HepG2 (cell line): ENCODE measurements at regions not wholly inside any gene's neighbourhood (a gene's known extent, or its start where the extent isn't known, plus 50 kb on each side); places are given as distances from the start of the nearest gene placed in this dataset.

Experiments used
- ATAC-seq: fragments of 200-7000 bp; cut with Tn5 transposase; 3 replicates; pipeline ENCODE4 v1.9.1; 2020; ENCODE audit warnings: mild to moderate bottlenecking, moderate library complexity
- BruUV-seq: library from RNA; stranded (reverse); fragments of 400-500 nt; replicated peaks from 2 replicates; lab custom pipeline; 2021; lab: Mats Ljungman, UMichigan
- CTCF ChIA-PET: fragments of 300-600 bp; formaldehyde crosslinking; extraction: SDS; loops from one replicate; lab custom pipeline; 2021; ENCODE audit warnings: low total read pairs, inconsistent platforms, low intra/inter-chr PET ratio; lab: Yijun Ruan, JAX
- POLR2A ChIA-PET: fragments of 350-600 bp; sonication (Branson Sonifier 250); formaldehyde crosslinking; loops from one replicate; lab custom pipeline; 2020; ENCODE audit warnings: antibody characterized with exemption, inconsistent platforms; lab: Yijun Ruan, JAX
- DNase-seq: peaks from one replicate; pipeline ENCODE4 v3.0.0-alpha.2; 2015; ENCODE audit warnings: low spot score
- FAIRE-seq: peaks from 3 replicates; lab custom pipeline; 2011; peaks lifted over from hg19 to GRCh38; lab: Jason Lieb, UNC
- H2AFZ ChIP-seq: one replicate; pipeline ENCODE4 v1.6.1; 2011; ENCODE audit warnings: low read length, inconsistent platforms
- H3K27ac ChIP-seq: fragments of 300-600 bp; 3 replicates; pipeline ENCODE4 v1.8.0; 2011; ENCODE audit warnings: mixed run types, mild to moderate bottlenecking, mixed read lengths, low read length, inconsistent platforms; ENCODE audit not compliant: insufficient read depth; ENCODE audit errors: extremely low read length
- H3K27me3 ChIP-seq, 2 experiments: fragments of 200-600 bp in 1 of 2; 2 replicates in 1 of 2; 3 replicates in 1 of 2; pipeline versions ENCODE4 v1.6.0 to v1.8.0; 2011; ENCODE audit warnings: low read length in 2 of 2, mild to moderate bottlenecking in 2 of 2, moderate library complexity in 2 of 2, inconsistent platforms in 1 of 2; ENCODE audit not compliant: insufficient read depth in 2 of 2, control insufficient read depth in 1 of 2
- H3K36me3 ChIP-seq, 2 experiments: fragments of 200-600 bp in 1 of 2; replicated peaks in 1 of 2; 2 replicates in 1 of 2; 3 replicates in 1 of 2; pipeline versions ENCODE4 v1.5.1 to v1.8.0; 2011; ENCODE audit warnings: low read length in 2 of 2, inconsistent platforms in 1 of 2; ENCODE audit not compliant: insufficient read depth in 2 of 2, control insufficient read depth in 1 of 2
- H3K4me1 ChIP-seq: 2 replicates; pipeline ENCODE4 v1.5.1; 2012; ENCODE audit warnings: low read length, inconsistent platforms; ENCODE audit not compliant: insufficient read depth
- H3K4me2 ChIP-seq: 2 replicates; pipeline ENCODE4 v1.6.0; 2011; ENCODE audit warnings: low read depth, low read length, inconsistent platforms
- H3K4me3 ChIP-seq, 3 experiments: fragments of 200-600 bp in 1 of 3; sonication (generic), shearing (Covaris generic) in 1 of 3; replicated peaks in 1 of 3; 2 replicates each; pipeline ENCODE4 v1.5.1; 2011 to 2016; ENCODE audit warnings: low read length in 3 of 3, inconsistent platforms in 2 of 3, low read depth in 2 of 3, mild to moderate bottlenecking in 2 of 3, control low read depth in 1 of 3, mixed read lengths in 1 of 3; ENCODE audit not compliant: insufficient read depth in 1 of 3
- H3K79me2 ChIP-seq: one replicate; pipeline ENCODE4 v1.6.1; 2011; ENCODE audit warnings: low read length, inconsistent platforms; ENCODE audit not compliant: insufficient read depth
- H3K9ac ChIP-seq: 2 replicates; pipeline ENCODE4 v1.6.0; 2011; ENCODE audit warnings: mild to moderate bottlenecking, low read depth, low read length, inconsistent platforms; ENCODE audit not compliant: insufficient read depth
- H3K9me3 ChIP-seq: 2 replicates; pipeline ENCODE4 v1.5.1; 2012; ENCODE audit warnings: mild to moderate bottlenecking, low read length
- H4K20me1 ChIP-seq: 2 replicates; pipeline ENCODE4 v1.6.0; 2011; ENCODE audit warnings: inconsistent platforms, mild to moderate bottlenecking, low read length, moderate library complexity; ENCODE audit not compliant: insufficient read depth
- SMAD9 ChIP-seq: sonication (generic); formaldehyde crosslinking; IDR thresholded peaks from 2 replicates; pipeline ENCODE4 v1.5.1; 2020; ENCODE audit warnings: mild to moderate bottlenecking, missing genetic modification reagents
- SMYD3 ChIP-seq: sonication (generic); formaldehyde crosslinking; IDR thresholded peaks from 2 replicates; pipeline ENCODE4 v1.8.1; 2023; ENCODE audit warnings: mild to moderate bottlenecking, missing genetic modification reagents
- ZBTB10 ChIP-seq: sonication (generic); formaldehyde crosslinking; IDR thresholded peaks from 2 replicates; pipeline ENCODE4 v1.4.0; 2020; ENCODE audit warnings: missing genetic modification reagents, borderline replicate concordance
- ZMYM3 ChIP-seq: sonication (generic); formaldehyde crosslinking; IDR thresholded peaks from 2 replicates; pipeline ENCODE4 v1.5.1; 2020; ENCODE audit warnings: mild to moderate bottlenecking, missing genetic modification reagents
- ZNF207 ChIP-seq: fragments of 450-650 bp; IDR thresholded peaks from 2 replicates; pipeline ENCODE4 v1.6.1; 2016; ENCODE audit warnings: antibody characterized with exemption, borderline replicate concordance
- ZNF496 ChIP-seq: sonication (generic); formaldehyde crosslinking; IDR thresholded peaks from 2 replicates; pipeline ENCODE4 v1.8.1; 2023; ENCODE audit warnings: mild to moderate bottlenecking, moderate library complexity, missing genetic modification reagents; ENCODE audit not compliant: insufficient replicate concordance
- ZNF501 ChIP-seq: sonication (generic); formaldehyde crosslinking; IDR thresholded peaks from 2 replicates; pipeline ENCODE4 v1.5.1; 2020; ENCODE audit warnings: mild to moderate bottlenecking, moderate library complexity, missing genetic modification reagents
- ZNF660 ChIP-seq: sonication (generic); formaldehyde crosslinking; IDR thresholded peaks from 2 replicates; pipeline ENCODE4 v1.5.1; 2020; ENCODE audit warnings: mild to moderate bottlenecking, low read depth, missing genetic modification reagents, borderline replicate concordance
- ZNF784 ChIP-seq: sonication (generic); formaldehyde crosslinking; IDR thresholded peaks from 2 replicates; pipeline ENCODE4 v1.5.1; 2020; ENCODE audit warnings: missing genetic modification reagents, mild to moderate bottlenecking, borderline replicate concordance
- ZNF800 ChIP-seq: sonication (generic); formaldehyde crosslinking; IDR thresholded peaks from 2 replicates; pipeline ENCODE4 v1.4.0; 2020; ENCODE audit warnings: missing genetic modification reagents
- ZNF878 ChIP-seq: sonication (generic); formaldehyde crosslinking; IDR thresholded peaks from 2 replicates; pipeline ENCODE4 v1.8.1; 2023; ENCODE audit warnings: mild to moderate bottlenecking, missing genetic modification reagents, moderate library complexity
- WGBS: methylation state at CpG from one replicate; pipeline ENCODE4 v1.1.6; 2017; ENCODE audit warnings: low lambda C conversion rate; 5-methylcytosine and 5-hydroxymethylcytosine counted together
- in situ Hi-C: cut with HindIII; loops from 2 replicates; pipeline ENCODE4 v1.10.0; 2017; ENCODE audit warnings: low pct_unique_long_range_greater_than_20kb; ENCODE audit not compliant: extremely low pct_ligation_motif_present
- intact Hi-C: fragments of 100-400 bp; cut with micrococcal nuclease; formaldehyde crosslinking; loops from one replicate; pipeline ENCODE4 v1.10.0; 2022; ENCODE audit not compliant: unreplicated experiment

- Histone ChIP-seq H3K27me3 (no peaks in the 10 kb centered on the region), H3K36me3 (no peaks in the 10 kb centered on the region), H4K20me1 (no peaks in the 10 kb centered on the region), H3K9me3 (no peaks in the 10 kb centered on the region), H3K4me3 (no peak overlapping the region), H3K4me2 (no peak overlapping the region), H3K27ac (no peak overlapping the region), H3K9ac (no peak overlapping the region), H3K4me1 (no peaks in the 10 kb centered on the region), H2AFZ (no peak overlapping the region), H3K79me2 (no peaks in the 10 kb centered on the region)
- no peak for ATAC-seq
- FAIRE-seq, result no peak
- ChIA-PET CTCF (no interaction called here), POLR2A (no interaction called here)
- no peak for DNase-seq
- in situ Hi-C loops, result no loop called here
- no TSS peak for BruUV-seq
- TF ChIP-seq ZNF496 (CRISPR knock-in tag) (no peak), ZNF660 (no peak), ZMYM3 (CRISPR knock-in tag) (no peak), ZNF207 (no peak)
- intact Hi-C loops, result no loop called here
- 30% methylated on average over 3 of the region's 3 CpGs for WGBS
Measured at GRCh38 chr3:76834657-76835056, 205.2 kb upstream of the ROBO2 start.

- no peak overlapping the region for H3K4me3 ChIP-seq
- no peak overlapping the region for H3K9ac ChIP-seq
- CTCF ChIA-PET, result no interaction called here
- no peaks in the 10 kb centered on the region for H3K4me1 ChIP-seq
- no peak overlapping the region for H3K4me2 ChIP-seq
- no TSS peak for BruUV-seq
- no peak for ATAC-seq
- FAIRE-seq, result no peak
- intact Hi-C loops, result no loop called here
- in situ Hi-C loops, result no loop called here
- DNase-seq, result no peak
- H4K20me1 ChIP-seq, result no peaks in the 10 kb centered on the region
- no peaks in the 10 kb centered on the region for H3K36me3 ChIP-seq
- 44% methylated on average over 4 of the region's 4 CpGs for WGBS
- no peaks in the 10 kb centered on the region for H3K27me3 ChIP-seq
- no peak overlapping the region for H3K27ac ChIP-seq
- no peak overlapping the region for H2AFZ ChIP-seq
- POLR2A ChIA-PET, result no interaction called here
- no peaks in the 10 kb centered on the region for H3K9me3 ChIP-seq
- H3K79me2 ChIP-seq, result no peaks in the 10 kb centered on the region
- TF ChIP-seq SMYD3 (no peak), SMAD9 (CRISPR knock-in tag) (no peak), ZNF501 (CRISPR knock-in tag) (no peak), ZNF878 (no peak), ZNF800 (CRISPR knock-in tag) (no peak), ZNF784 (CRISPR knock-in tag) (no peak), ZBTB10 (CRISPR knock-in tag) (no peak)
Measured at GRCh38 chr3:76841747-76842146, 198.2 kb upstream of the ROBO2 start.
